Immature natural killer cell (primary cell): ENCODE measurements at regions not wholly inside any gene's neighbourhood (a gene's known extent, or its start where the extent isn't known, plus 50 kb on each side); places are given as distances from the start of the nearest gene placed in this dataset.

ENCODE experiments used
- DNase-seq, 3 donors: peaks; one replicate each; pipeline ENCODE4 v3.0.0; 2022; ENCODE audit warnings: mixed read lengths in 1 of 3
- H3K27ac Mint-ChIP-seq, 6 donors: one replicate each; pipeline ENCODE4 v1.8.0; 2020; ENCODE audit warnings: mixed read lengths in 6 of 6, mild to moderate bottlenecking in 5 of 6, inconsistent platforms in 4 of 6, moderate library complexity in 3 of 6
- H3K27me3 Mint-ChIP-seq, 3 donors: one replicate each; pipeline ENCODE4 v1.8.0; 2020 to 2021; ENCODE audit warnings: low read depth in 3 of 3, mild to moderate bottlenecking in 3 of 3, mixed read lengths in 3 of 3, moderate library complexity in 3 of 3, inconsistent platforms in 1 of 3
- H3K36me3 Mint-ChIP-seq, 3 donors: one replicate each; pipeline ENCODE4 v1.8.0; 2020; ENCODE audit warnings: mixed read lengths in 3 of 3, inconsistent platforms in 2 of 3, mild to moderate bottlenecking in 2 of 3
- H3K4me1 Mint-ChIP-seq, 2 donors: one replicate each; pipeline ENCODE4 v1.8.0; 2020; ENCODE audit warnings: inconsistent platforms in 2 of 2, mild to moderate bottlenecking in 2 of 2, mixed read lengths in 2 of 2, moderate library complexity in 1 of 2
- H3K4me3 Mint-ChIP-seq, 5 donors: one replicate each; pipeline ENCODE4 v1.8.0; 2020; ENCODE audit warnings: mild to moderate bottlenecking in 5 of 5, mixed read lengths in 5 of 5, inconsistent platforms in 3 of 5, moderate library complexity in 3 of 5
- H3K9me3 Mint-ChIP-seq, 6 donors: one replicate each; pipeline ENCODE4 v1.8.0; 2020; ENCODE audit warnings: mild to moderate bottlenecking in 6 of 6, mixed read lengths in 6 of 6, inconsistent platforms in 4 of 6, moderate library complexity in 3 of 6

- no peak overlapping the region for H3K27ac Mint-ChIP-seq
- no peaks in the 10 kb centered on the region for H3K4me1 Mint-ChIP-seq
- no peaks in the 10 kb centered on the region for H3K36me3 Mint-ChIP-seq
- no peak overlapping the region for H3K4me3 Mint-ChIP-seq
- no peak for DNase-seq
- H3K27me3 Mint-ChIP-seq = peaks cover 0 to 3% (median 0%) of the 10 kb centered on the region in 3 donors
- H3K9me3 Mint-ChIP-seq = peaks cover 0 to 3% (median 0%) of the 10 kb centered on the region in 6 donors
These were observed 169.1 kb downstream of the GUCY2F start for GRCh38 chrX:109312757-109313156.

DNA sequence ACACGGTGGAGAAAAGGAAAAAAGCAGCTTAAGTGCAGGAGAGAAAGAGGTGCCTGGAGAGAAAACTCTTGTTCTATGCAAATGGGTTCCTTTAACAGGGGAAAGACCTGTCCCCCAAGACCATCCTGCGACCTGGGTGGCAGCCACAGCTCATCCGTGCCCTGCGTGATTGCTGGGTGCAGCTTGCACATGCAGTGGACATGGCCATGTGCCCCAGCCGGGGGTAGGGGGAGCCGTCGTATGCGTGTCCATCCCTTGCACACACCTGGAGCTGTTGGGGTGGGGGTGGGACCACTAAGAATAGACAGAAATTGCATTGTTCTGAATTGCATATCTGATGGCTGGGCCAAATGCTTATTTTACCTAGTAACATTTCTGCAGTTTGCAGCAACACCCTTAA, 171.9 kb downstream of the GUCY2F start:
- Mint-ChIP-seq H3K4me3 (no peak overlapping the region), H3K27ac (no peak overlapping the region), H3K27me3 (peaks cover 0 to 9% (median 0%) of the 10 kb centered on the region in 3 donors), H3K9me3 (no peaks in the 10 kb centered on the region), H3K4me1 (no peaks in the 10 kb centered on the region), H3K36me3 (no peaks in the 10 kb centered on the region)
- DNase-seq = no peak

DNA sequence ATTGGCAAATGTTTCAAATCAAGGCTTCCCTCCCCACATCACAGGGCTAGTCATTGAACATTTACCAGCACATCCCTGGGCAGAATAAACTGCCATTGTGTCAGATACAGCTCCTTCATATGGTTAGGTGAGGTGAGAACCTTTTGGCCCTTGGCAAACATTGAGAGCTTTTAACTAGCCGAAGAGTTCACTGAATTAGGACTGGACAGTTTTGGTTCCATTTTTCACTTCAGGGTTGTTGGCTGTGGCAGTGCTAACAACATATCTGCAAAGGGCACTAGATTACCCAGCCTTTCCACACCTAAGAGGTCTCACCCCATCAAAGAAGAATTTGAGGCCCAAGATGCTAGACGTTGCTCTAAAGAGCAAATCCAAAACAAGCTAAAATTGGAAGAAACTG, 180.7 kb downstream of the GUCY2F start:
- DNase-seq = no peak
- peaks cover 0 to 8% (median 0%) of the 10 kb centered on the region in 3 donors for H3K27me3 Mint-ChIP-seq
- no peaks in the 10 kb centered on the region for H3K36me3 Mint-ChIP-seq
- H3K4me1 Mint-ChIP-seq = no peaks in the 10 kb centered on the region
- H3K4me3 Mint-ChIP-seq = no peak overlapping the region
- no peak overlapping the region for H3K27ac Mint-ChIP-seq
- no peaks in the 10 kb centered on the region for H3K9me3 Mint-ChIP-seq

DNA sequence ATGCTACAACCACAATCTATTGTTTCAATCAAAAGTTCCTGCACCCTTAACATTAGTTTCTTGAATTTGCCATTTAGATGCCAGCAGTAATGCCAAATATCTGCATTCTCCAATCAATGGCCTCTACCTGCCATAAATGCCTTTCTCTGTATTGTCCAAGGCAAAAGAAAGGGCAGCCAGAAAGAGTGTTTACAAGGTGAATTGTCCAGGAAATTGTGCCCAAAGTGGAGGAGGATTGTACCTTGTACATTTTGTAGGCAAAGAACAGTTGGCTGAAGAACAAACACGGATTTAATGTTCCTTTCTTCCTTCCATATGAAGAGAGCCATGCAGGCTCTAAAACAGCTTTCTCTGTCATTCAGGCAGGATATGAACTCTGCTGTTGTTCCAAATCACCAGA, 181.5 kb downstream of the GUCY2F start:
- Mint-ChIP-seq H3K36me3 (no peaks in the 10 kb centered on the region), H3K27ac (no peak overlapping the region), H3K27me3 (peaks cover 0 to 6% (median 0%) of the 10 kb centered on the region in 3 donors), H3K9me3 (no peaks in the 10 kb centered on the region), H3K4me3 (no peak overlapping the region), H3K4me1 (no peaks in the 10 kb centered on the region)
- DNase-seq = no peak

DNA sequence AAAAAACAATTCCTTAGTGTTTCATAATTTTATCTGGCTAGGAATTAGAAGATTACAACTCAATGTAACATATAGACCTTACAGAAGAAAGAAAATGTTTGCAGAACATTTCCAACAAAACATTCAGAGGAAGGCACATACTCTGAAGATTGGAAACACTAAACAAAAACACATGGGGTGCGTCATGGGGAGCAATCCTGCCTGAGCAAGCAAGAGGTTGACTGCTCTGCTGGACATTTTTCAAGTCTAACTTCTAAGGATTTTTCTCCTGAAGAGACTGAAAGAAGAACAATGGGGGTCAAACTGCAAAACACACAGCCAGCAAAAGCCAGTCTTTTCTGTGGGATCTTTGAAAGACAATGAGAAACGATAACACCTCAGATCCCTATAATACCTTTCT, 182.8 kb downstream of the GUCY2F start:
- Mint-ChIP-seq H3K36me3 (no peaks in the 10 kb centered on the region), H3K4me3 (no peak overlapping the region), H3K9me3 (no peaks in the 10 kb centered on the region), H3K27me3 (no peaks in the 10 kb centered on the region), H3K4me1 (no peaks in the 10 kb centered on the region), H3K27ac (no peak overlapping the region)
- DNase-seq = no peak

DNA sequence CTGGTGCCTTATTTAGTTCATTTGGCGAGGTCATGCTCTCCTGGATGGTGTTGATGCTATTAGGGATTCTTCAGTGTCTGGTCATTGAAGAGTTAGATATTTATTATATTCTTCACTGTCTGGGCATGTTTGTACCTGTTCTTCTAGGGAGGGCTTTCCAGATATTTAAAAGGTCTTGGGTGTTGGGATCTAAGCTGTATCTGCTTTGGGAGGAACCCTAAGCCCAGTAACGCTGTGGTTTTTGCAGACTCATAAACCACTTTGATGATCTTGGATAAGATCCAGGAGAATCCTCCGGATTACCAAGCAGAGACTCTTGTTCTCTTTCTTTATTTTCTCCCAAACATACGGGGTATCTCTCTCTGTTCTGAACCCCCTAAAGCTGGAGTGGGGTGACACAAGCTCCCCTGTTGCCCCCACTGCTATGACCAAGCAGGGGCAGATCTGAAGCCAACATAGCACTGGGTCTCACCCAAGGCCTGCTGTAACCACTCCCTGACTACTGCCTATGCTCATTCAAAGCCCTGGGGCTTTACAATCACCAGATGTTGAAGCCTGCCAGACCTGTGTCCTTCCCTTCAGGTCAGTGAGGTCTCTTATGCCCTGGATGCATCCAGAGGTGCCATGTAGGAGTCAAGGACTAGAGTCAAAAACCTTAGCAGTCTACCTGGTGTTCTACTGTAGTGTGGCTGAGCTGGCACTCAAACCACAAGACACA, 187.6 kb downstream of the GUCY2F start:
- peaks cover 0 to 4% (median 0%) of the 10 kb centered on the region in 3 donors for H3K27me3 Mint-ChIP-seq
- H3K4me1 Mint-ChIP-seq = no peaks in the 10 kb centered on the region
- DNase-seq = no peak
- no peak overlapping the region for H3K27ac Mint-ChIP-seq
- no peaks in the 10 kb centered on the region for H3K36me3 Mint-ChIP-seq
- H3K4me3 Mint-ChIP-seq = no peak overlapping the region
- peaks cover 0 to 5% (median 0%) of the 10 kb centered on the region in 6 donors for H3K9me3 Mint-ChIP-seq

- H3K36me3 Mint-ChIP-seq = no peaks in the 10 kb centered on the region
- no peak overlapping the region for H3K4me3 Mint-ChIP-seq
- H3K27me3 Mint-ChIP-seq = peaks cover under 1 to 3% (median 2%) of the 10 kb centered on the region in 3 donors
- H3K27ac Mint-ChIP-seq = no peak overlapping the region
- DNase-seq = no peak
- no peaks in the 10 kb centered on the region for H3K4me1 Mint-ChIP-seq
- H3K9me3 Mint-ChIP-seq = peaks cover 0 to 2% (median 0%) of the 10 kb centered on the region in 6 donors
These were observed 198.0 kb downstream of the GUCY2F start for GRCh38 chrX:109283870-109284269.

DNA sequence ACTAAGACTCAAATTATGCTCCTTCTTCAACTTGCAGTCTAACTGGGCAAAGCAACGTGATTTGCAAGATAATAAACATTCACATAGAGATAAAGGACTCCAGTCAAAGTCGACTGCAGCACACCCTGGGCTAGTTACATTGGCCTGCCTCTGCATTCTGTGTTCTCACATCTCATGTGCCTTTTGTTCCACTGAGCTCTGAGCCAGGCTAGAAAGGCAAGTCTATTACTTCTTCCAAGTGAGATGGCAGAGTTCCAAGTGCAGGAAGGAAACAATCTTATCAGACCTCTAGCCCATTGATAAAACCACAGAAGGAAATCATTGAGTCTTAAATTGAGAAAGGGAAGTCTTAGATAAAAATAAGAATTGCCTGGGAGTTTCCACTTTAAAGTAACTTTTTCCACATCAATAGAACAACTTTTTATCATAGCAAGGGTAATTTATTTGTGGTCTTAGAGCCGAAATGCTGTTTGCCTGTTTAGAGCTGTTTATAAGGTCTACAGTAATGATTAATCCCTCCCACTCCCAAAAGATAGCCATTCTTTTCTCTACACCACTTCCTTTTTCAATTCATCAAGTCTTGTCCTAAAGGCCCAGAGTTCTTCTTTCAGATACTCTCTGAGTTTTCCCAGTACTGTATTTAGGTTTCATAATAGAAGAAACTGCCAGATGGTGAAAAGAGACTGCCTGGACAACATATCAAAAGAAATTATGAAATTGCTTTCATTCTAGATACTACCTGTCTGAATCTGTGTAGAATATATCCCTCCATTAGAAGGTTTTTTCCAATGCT, 200.2 kb downstream of the GUCY2F start:
- peaks cover 0 to 2% (median 0%) of the 10 kb centered on the region in 6 donors for H3K9me3 Mint-ChIP-seq
- peaks cover 0 to 4% (median 0%) of the 10 kb centered on the region in 3 donors for H3K27me3 Mint-ChIP-seq
- H3K4me3 Mint-ChIP-seq = no peak overlapping the region
- no peaks in the 10 kb centered on the region for H3K36me3 Mint-ChIP-seq
- DNase-seq = no peak
- no peak overlapping the region for H3K27ac Mint-ChIP-seq
- no peaks in the 10 kb centered on the region for H3K4me1 Mint-ChIP-seq

DNA sequence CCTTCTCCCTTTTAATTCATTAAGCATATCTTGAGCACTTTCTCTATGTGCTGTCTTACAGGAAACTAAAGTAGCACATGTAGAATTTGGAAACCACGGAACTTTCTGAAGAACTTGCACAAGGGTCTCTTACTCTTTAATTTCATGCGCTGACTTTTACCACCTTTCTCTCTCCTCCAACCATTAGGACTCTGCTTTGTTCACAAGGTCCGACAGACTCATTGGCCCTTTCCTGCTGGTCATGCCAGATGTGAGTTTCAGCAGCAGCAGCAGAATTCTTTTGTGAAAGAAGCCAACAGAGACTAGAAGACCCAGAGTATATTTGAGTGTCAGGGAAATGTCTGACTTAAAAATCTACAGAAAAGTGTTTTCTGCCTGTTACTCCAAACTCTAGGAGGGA, 207.1 kb downstream of the GUCY2F start:
- Mint-ChIP-seq H3K27ac (no peak overlapping the region), H3K4me1 (no peaks in the 10 kb centered on the region), H3K9me3 (no peaks in the 10 kb centered on the region), H3K4me3 (no peak overlapping the region), H3K36me3 (no peaks in the 10 kb centered on the region), H3K27me3 (peaks cover 0 to 11% (median 1%) of the 10 kb centered on the region in 3 donors)
- DNase-seq = no peak

DNA sequence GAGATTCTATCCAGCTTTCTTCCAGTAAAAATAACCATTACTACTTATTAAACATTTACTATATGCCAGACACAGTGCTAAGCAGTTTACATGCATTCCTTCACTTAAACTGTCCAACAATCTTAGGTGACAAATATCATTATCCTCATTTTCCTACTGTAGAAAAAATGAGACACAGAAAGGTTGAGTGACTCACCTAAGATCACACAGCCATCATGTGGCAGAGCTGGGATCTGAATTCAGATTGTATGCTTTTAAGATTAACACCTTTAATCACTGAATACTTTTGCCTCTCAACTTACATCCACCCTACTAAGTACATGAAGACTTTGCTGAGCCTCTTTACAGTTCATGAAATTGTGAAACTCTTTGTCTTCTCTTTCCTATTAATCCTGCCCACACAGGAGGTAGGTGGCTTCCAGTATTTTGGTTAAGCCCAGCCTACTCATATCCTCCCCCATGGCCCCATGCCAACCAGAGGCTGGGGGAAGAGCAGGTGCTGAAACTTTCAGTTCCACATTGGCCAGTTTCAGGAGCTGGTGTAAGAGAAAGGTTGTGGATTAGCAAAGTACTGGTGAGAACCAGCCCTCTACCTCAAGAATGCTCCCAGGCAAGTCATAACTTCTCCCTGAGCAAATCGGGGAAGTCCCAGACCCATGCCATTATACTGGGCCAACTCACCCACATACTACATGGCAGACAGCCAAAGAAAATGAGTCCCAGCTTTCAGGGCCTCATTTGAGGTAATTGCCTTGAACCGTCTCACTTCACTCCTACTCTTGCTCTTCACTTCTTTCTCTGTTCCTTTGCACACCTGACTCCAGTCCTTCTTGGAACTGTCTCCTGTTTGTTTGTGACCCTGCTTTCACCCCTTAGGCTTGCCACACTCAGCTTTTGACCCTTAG, 211.1 kb downstream of the GUCY2F start:
- Mint-ChIP-seq H3K4me3 (no peak overlapping the region), H3K9me3 (no peaks in the 10 kb centered on the region), H3K4me1 (no peaks in the 10 kb centered on the region), H3K36me3 (no peaks in the 10 kb centered on the region), H3K27me3 (peaks cover 0 to 12% (median 3%) of the 10 kb centered on the region in 3 donors), H3K27ac (no peak overlapping the region)
- no peak for DNase-seq

DNA sequence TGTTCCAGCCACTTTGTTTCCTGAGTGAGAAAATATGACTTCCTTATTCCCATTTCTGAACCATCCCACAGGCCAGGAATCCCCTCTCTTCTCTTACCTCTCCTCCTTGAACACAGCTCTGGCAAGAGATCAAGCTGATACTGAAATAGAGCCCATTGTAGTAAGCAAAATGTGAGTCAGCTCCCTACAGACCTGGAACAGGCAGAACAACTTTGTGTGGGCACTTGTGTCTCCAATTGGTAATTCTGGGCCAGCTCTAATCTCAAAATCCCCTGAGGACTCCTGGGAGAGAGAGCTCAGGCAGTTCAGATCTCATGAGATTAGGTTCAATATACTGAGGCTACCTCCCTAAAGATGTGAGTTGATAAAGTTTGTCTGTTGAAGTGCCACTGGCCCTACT, 213.5 kb downstream of the GUCY2F start:
- H3K9me3 Mint-ChIP-seq = peaks cover 0 to 4% (median 2%) of the 10 kb centered on the region in 6 donors
- H3K27ac Mint-ChIP-seq = no peak overlapping the region
- DNase-seq = no peak
- H3K4me3 Mint-ChIP-seq = no peak overlapping the region
- no peaks in the 10 kb centered on the region for H3K36me3 Mint-ChIP-seq
- H3K4me1 Mint-ChIP-seq = no peaks in the 10 kb centered on the region
- peaks cover 0 to 12% (median 8%) of the 10 kb centered on the region in 3 donors for H3K27me3 Mint-ChIP-seq

GRCh38 chrX:109266034-109266433, 215.9 kb downstream of the GUCY2F start:
- no peak overlapping the region for H3K4me3 Mint-ChIP-seq
- peaks cover 0 to 8% (median 3%) of the 10 kb centered on the region in 6 donors for H3K9me3 Mint-ChIP-seq
- DNase-seq = no peak
- peaks cover 0 to 8% (median 6%) of the 10 kb centered on the region in 3 donors for H3K27me3 Mint-ChIP-seq
- H3K27ac Mint-ChIP-seq = no peak overlapping the region
- no peaks in the 10 kb centered on the region for H3K4me1 Mint-ChIP-seq
- H3K36me3 Mint-ChIP-seq = no peaks in the 10 kb centered on the region

- no peak overlapping the region for H3K4me3 Mint-ChIP-seq
- H3K4me1 Mint-ChIP-seq = no peaks in the 10 kb centered on the region
- no peak for DNase-seq
- no peak overlapping the region for H3K27ac Mint-ChIP-seq
- peaks cover 0 to 8% (median 3%) of the 10 kb centered on the region in 6 donors for H3K9me3 Mint-ChIP-seq
- no peaks in the 10 kb centered on the region for H3K36me3 Mint-ChIP-seq
- peaks cover 0 to 6% (median 6%) of the 10 kb centered on the region in 3 donors for H3K27me3 Mint-ChIP-seq
These were observed 217.0 kb downstream of the GUCY2F start for GRCh38 chrX:109264878-109265277.
